GM18868 (cell line): ENCODE measurements at regions not wholly inside any gene's neighbourhood (a gene's known extent, or its start where the extent isn't known, plus 50 kb on each side); places are given as distances from the start of the nearest gene placed in this dataset.

Experiments
- ATAC-seq: cut with Tn5 transposase; IDR thresholded peaks from one replicate; pipeline ENCODE4 v1.9.1; 2021; ENCODE audit warnings: mild to moderate bottlenecking, moderate library complexity; ENCODE audit not compliant: unreplicated experiment

GRCh38 chr14:98853063-98853729 is 418.8 kb downstream of the BCL11B start:
- no peak for ATAC-seq

GRCh38 chr14:98855926-98856715 is 415.9 kb downstream of the BCL11B start:
- ATAC-seq, result no peak

GRCh38 chr14:98858158-98858557 is 413.8 kb downstream of the BCL11B start:
- no peak for ATAC-seq

GRCh38 chr14:98858561-98858960 is 413.4 kb downstream of the BCL11B start:
- no peak for ATAC-seq

GRCh38 chr14:98859301-98859700 is 412.7 kb downstream of the BCL11B start:
- no peak for ATAC-seq

GRCh38 chr14:98864211-98864610 is 407.8 kb downstream of the BCL11B start:
- no peak for ATAC-seq

- ATAC-seq, result no peak
Measured at GRCh38 chr14:98867146-98867545, 404.9 kb downstream of the BCL11B start.

- no peak for ATAC-seq
Measured at GRCh38 chr14:98867726-98868125, 404.3 kb downstream of the BCL11B start.

- no peak for ATAC-seq
Measured at GRCh38 chr14:98868866-98869265, 403.1 kb downstream of the BCL11B start.

GRCh38 chr14:98871796-98872195 is 400.2 kb downstream of the BCL11B start:
- ATAC-seq, result no peak

- ATAC-seq, result no peak
Measured at GRCh38 chr14:98877065-98877464, 394.9 kb downstream of the BCL11B start.

- no peak for ATAC-seq
Measured at GRCh38 chr14:98878282-98878681, 393.7 kb downstream of the BCL11B start.

- no peak for ATAC-seq
Measured at GRCh38 chr14:98886982-98887381, 385.0 kb downstream of the BCL11B start.

- no peak for ATAC-seq
Measured at GRCh38 chr14:98888281-98888680, 383.7 kb downstream of the BCL11B start.

GRCh38 chr14:98888927-98889835 is 382.8 kb downstream of the BCL11B start:
- ATAC-seq, result no peak

- ATAC-seq, result no peak
Measured at GRCh38 chr14:98889836-98890185, 382.2 kb downstream of the BCL11B start.

GRCh38 chr14:98890556-98891340 is 381.2 kb downstream of the BCL11B start:
- ATAC-seq, result no peak

- ATAC-seq, result no peak
Measured at GRCh38 chr14:98893675-98894074, 378.3 kb downstream of the BCL11B start.

GRCh38 chr14:98894600-98894999 is 377.4 kb downstream of the BCL11B start:
- ATAC-seq, result no peak

GRCh38 chr14:98896449-98896848 is 375.5 kb downstream of the BCL11B start:
- no peak for ATAC-seq
